BJ (cell line): ENCODE measurements at regions not wholly inside any gene's neighbourhood (a gene's known extent, or its start where the extent isn't known, plus 50 kb on each side); places are given as distances from the start of the nearest gene placed in this dataset.

Experiments used
- CTCF ChIA-PET: fragments of 350-600 bp; formaldehyde crosslinking; extraction: SDS; loops from one replicate; lab custom pipeline; 2021; ENCODE audit warnings: antibody characterized with exemption, inconsistent platforms; lab: Yijun Ruan, JAX
- POLR2A ChIA-PET: fragments of 300-600 bp; sonication (Branson Sonifier 250); formaldehyde crosslinking; extraction: SDS; loops from one replicate; lab custom pipeline; 2021; ENCODE audit warnings: antibody characterized with exemption; lab: Charles Lee
- DNase-seq: peaks from one replicate; pipeline ENCODE4 v3.0.0-alpha.2; 2011; ENCODE audit warnings: low read depth
- H3K27me3 ChIP-seq: 2 replicates; pipeline ENCODE4 v1.6.0; 2011; ENCODE audit warnings: low read length; ENCODE audit not compliant: control insufficient read depth, insufficient read depth
- H3K36me3 ChIP-seq: 2 replicates; pipeline ENCODE4 v1.5.1; 2011; ENCODE audit warnings: low read length; ENCODE audit not compliant: control insufficient read depth, insufficient read depth
- H3K4me3 ChIP-seq: 2 replicates; pipeline ENCODE4 v1.5.1; 2011; ENCODE audit warnings: low read depth, mild to moderate bottlenecking, control low read depth, low read length
- CTCF ChIP-seq: IDR thresholded peaks from 2 replicates; pipeline ENCODE4 v1.5.1; 2011; ENCODE audit warnings: low read depth, mild to moderate bottlenecking, control low read depth, inconsistent platforms, low read length, moderate library complexity; ENCODE audit not compliant: insufficient read depth

- no peak overlapping the region for H3K4me3 ChIP-seq
- no peak for DNase-seq
- ChIA-PET CTCF (no interaction called here), POLR2A (no interaction called here)
- peaks cover 45% of the 10 kb centered on the region for H3K27me3 ChIP-seq
- H3K36me3 ChIP-seq = no peaks in the 10 kb centered on the region
- no peak for TF ChIP-seq CTCF
Measured at GRCh38 chr7:1370738-1371137, 88.5 kb downstream of the MICALL2 start.

- Histone ChIP-seq H3K36me3 (no peaks in the 10 kb centered on the region), H3K4me3 (no peak overlapping the region), H3K27me3 (peaks cover 42% of the 10 kb centered on the region)
- no peak for TF ChIP-seq CTCF
- CTCF ChIA-PET = interaction anchor here (0.7 kb wide), 1 partner anchor 18 kb away, joined by 3 read pairs; no protein-coding TSS in a partner anchor
- POLR2A ChIA-PET = no interaction called here
- DNase-seq = no peak
Measured at GRCh38 chr7:1372063-1372462, 87.2 kb downstream of the MICALL2 start.

- no peaks in the 10 kb centered on the region for H3K36me3 ChIP-seq
- POLR2A ChIA-PET = no interaction called here
- no peak overlapping the region for H3K4me3 ChIP-seq
- DNase-seq = no peak
- TF ChIP-seq CTCF = no peak
- H3K27me3 ChIP-seq = peaks cover 39% of the 10 kb centered on the region
- CTCF ChIA-PET = interaction anchor here (0.7 kb wide), 1 partner anchor 18 kb away, joined by 3 read pairs; no protein-coding TSS in a partner anchor
Measured at GRCh38 chr7:1372671-1373379, 86.4 kb downstream of the MICALL2 start.

GRCh38 chr7:1377111-1377909 lies 82.0 kb downstream of the MICALL2 start:
- ChIA-PET CTCF (no interaction called here), POLR2A (no interaction called here)
- DNase-seq = no peak
- peaks cover 9% of the 10 kb centered on the region for H3K27me3 ChIP-seq
- H3K4me3 ChIP-seq = no peak overlapping the region
- no peaks in the 10 kb centered on the region for H3K36me3 ChIP-seq
- no peak for TF ChIP-seq CTCF
